Brain microvascular endothelial cell (primary cell): ENCODE measurements at regions not wholly inside any gene's neighbourhood (a gene's known extent, or its start where the extent isn't known, plus 50 kb on each side); places are given as distances from the start of the nearest gene placed in this dataset.

Experiments
- DNase-seq: peaks from one replicate; pipeline ENCODE4 v3.0.0-alpha.2; 2020
- H3K27ac ChIP-seq: fragments of 250-450 bp; sonication (Bioruptor Pico); 2 replicates; pipeline ENCODE4 v1.5.1; 2020; ENCODE audit warnings: mild to moderate bottlenecking, moderate library complexity
- H3K27me3 ChIP-seq: fragments of 250-450 bp; sonication (Bioruptor Pico); replicated peaks from 2 replicates; pipeline ENCODE4 v1.5.1; 2020; ENCODE audit warnings: mild to moderate bottlenecking
- H3K36me3 ChIP-seq: fragments of 250-450 bp; sonication (Bioruptor Pico); replicated peaks from 2 replicates; pipeline ENCODE4 v1.5.1; 2020; ENCODE audit warnings: mild to moderate bottlenecking
- H3K4me3 ChIP-seq: 2 replicates; pipeline ENCODE4 v1.5.1; 2011; ENCODE audit warnings: low read depth, mild to moderate bottlenecking, control low read depth, low read length, moderate library complexity
- in situ Hi-C: cut with HindIII; loops from 2 replicates; pipeline ENCODE4 v1.10.0; 2017; ENCODE audit warnings: low sequenced_read_pairs, low pct_ligation_motif_present
- TF ChIP-seq, protein P1 (sequence below): IDR thresholded peaks from 2 replicates; pipeline ENCODE4 v1.5.1; 2011; ENCODE audit warnings: low read depth, mild to moderate bottlenecking, moderate library complexity, low read length, control low read depth, inconsistent platforms; ENCODE audit errors: missing control alignments

GRCh38 chrX:140917354-140918115 lies 84.9 kb upstream of the SPANXB1 start:
- Histone ChIP-seq H3K27ac (no peak overlapping the region), H3K27me3 (no peaks in the 10 kb centered on the region), H3K4me3 (no peak overlapping the region), H3K36me3 (no peaks in the 10 kb centered on the region)
- no peak for DNase-seq
- TF ChIP-seq, protein P1, sequence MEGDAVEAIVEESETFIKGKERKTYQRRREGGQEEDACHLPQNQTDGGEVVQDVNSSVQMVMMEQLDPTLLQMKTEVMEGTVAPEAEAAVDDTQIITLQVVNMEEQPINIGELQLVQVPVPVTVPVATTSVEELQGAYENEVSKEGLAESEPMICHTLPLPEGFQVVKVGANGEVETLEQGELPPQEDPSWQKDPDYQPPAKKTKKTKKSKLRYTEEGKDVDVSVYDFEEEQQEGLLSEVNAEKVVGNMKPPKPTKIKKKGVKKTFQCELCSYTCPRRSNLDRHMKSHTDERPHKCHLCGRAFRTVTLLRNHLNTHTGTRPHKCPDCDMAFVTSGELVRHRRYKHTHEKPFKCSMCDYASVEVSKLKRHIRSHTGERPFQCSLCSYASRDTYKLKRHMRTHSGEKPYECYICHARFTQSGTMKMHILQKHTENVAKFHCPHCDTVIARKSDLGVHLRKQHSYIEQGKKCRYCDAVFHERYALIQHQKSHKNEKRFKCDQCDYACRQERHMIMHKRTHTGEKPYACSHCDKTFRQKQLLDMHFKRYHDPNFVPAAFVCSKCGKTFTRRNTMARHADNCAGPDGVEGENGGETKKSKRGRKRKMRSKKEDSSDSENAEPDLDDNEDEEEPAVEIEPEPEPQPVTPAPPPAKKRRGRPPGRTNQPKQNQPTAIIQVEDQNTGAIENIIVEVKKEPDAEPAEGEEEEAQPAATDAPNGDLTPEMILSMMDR, result no peak
- in situ Hi-C loops, result no loop called here

GRCh38 chrX:140918398-140919038 lies 83.9 kb upstream of the SPANXB1 start:
- in situ Hi-C loops, result no loop called here
- TF ChIP-seq, protein P1, result peak; percentile 73
- Histone ChIP-seq H3K36me3 (no peaks in the 10 kb centered on the region), H3K27me3 (no peaks in the 10 kb centered on the region), H3K4me3 (no peak overlapping the region), H3K27ac (no peak overlapping the region)
- DNase-seq, result peak; percentile 44

DNA sequence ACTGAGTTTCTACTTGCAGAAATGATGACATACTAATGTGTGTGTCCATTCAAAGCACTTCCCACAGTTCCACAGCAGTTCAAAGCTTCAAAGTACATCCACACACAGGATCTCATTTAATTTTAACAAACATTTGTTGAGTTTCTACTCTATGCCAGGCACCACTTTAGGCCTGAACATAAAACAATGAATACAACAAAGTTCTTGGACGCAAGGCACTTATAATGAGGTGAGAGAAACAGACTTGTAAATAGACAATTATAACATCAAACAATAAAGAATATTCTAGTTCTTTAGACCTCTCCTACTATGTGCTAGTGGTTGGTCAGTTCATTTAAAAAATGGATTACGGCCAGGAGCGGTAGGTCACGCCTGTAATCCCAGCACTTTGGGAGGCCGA lies 82.0 kb upstream of the SPANXB1 start:
- no peak overlapping the region for H3K4me3 ChIP-seq
- in situ Hi-C loops, result no loop called here

GRCh38 chrX:140923118-140923517 lies 79.3 kb upstream of the SPANXB1 start:
- H3K4me3 ChIP-seq, result no peak overlapping the region
- TF ChIP-seq, protein P1, result no peak
- no peaks in the 10 kb centered on the region for H3K36me3 ChIP-seq
- DNase-seq, result no peak
- no peak overlapping the region for H3K27ac ChIP-seq
- in situ Hi-C loops, result no loop called here
- H3K27me3 ChIP-seq, result no peaks in the 10 kb centered on the region

More for the DNA sequence above, 82.0 kb upstream of the SPANXB1 start:
- Histone ChIP-seq H3K27me3 (no peaks in the 10 kb centered on the region), H3K36me3 (no peaks in the 10 kb centered on the region), H3K27ac (no peak overlapping the region)
- TF ChIP-seq, protein P1, result no peak
- no peak for DNase-seq

- TF ChIP-seq, protein P1, result no peak
- Histone ChIP-seq H3K27me3 (no peaks in the 10 kb centered on the region), H3K36me3 (no peaks in the 10 kb centered on the region), H3K4me3 (no peak overlapping the region), H3K27ac (no peak overlapping the region)
- in situ Hi-C loops, result no loop called here
- DNase-seq, result no peak
These were observed 73.7 kb upstream of the SPANXB1 start for GRCh38 chrX:140928739-140929138.

DNA sequence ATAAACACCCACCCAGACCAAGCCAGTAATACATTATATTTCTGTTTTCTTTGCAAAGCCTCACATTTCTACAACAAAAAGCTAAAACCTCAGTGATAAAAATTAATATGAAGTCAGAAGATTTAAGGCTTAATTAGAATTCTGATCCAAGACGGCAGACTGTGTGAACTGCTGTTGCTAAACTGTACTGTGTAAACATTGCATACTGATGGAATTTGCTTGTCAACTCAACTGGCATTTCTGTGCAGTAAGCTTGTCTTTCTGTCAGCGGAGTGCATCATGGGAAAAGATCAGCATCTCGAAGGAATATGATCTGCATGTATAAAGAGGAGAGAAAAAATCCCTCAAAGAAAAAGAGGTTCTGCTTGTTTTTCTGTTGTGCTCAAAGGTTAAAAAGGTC lies 69.4 kb upstream of the SPANXB1 start:
- H3K27ac ChIP-seq, result no peak overlapping the region
- no peak for DNase-seq
- in situ Hi-C loops, result no loop called here
- H3K36me3 ChIP-seq, result no peaks in the 10 kb centered on the region
- no peak overlapping the region for H3K4me3 ChIP-seq
- TF ChIP-seq, protein P1, result no peak
- no peaks in the 10 kb centered on the region for H3K27me3 ChIP-seq
